EH (cell line): ENCODE measurements at regions not wholly inside any gene's neighbourhood (a gene's known extent, or its start where the extent isn't known, plus 50 kb on each side); places are given as distances from the start of the nearest gene placed in this dataset.

Experiments
- DNase-seq: peaks from one replicate; pipeline ENCODE4 v3.0.0-alpha.2; 2015; ENCODE audit warnings: low read depth

- no peak for DNase-seq
These were observed 734.3 kb downstream of the BRD1 start for GRCh38 chr22:49093192-49093880.

- DNase-seq, result no peak
These were observed 735.0 kb downstream of the BRD1 start for GRCh38 chr22:49092716-49093115.

GRCh38 chr22:49091917-49092545, 735.6 kb downstream of the BRD1 start:
- no peak for DNase-seq

- no peak for DNase-seq
These were observed 736.2 kb downstream of the BRD1 start for GRCh38 chr22:49091451-49091850.

GRCh38 chr22:49090853-49091135, 736.9 kb downstream of the BRD1 start:
- DNase-seq, result no peak

GRCh38 chr22:49090061-49090852, 737.4 kb downstream of the BRD1 start:
- no peak for DNase-seq

GRCh38 chr22:49088801-49089791, 738.6 kb downstream of the BRD1 start:
- no peak for DNase-seq

- no peak for DNase-seq
These were observed 739.7 kb downstream of the BRD1 start for GRCh38 chr22:49087716-49088601.

- no peak for DNase-seq
These were observed 740.5 kb downstream of the BRD1 start for GRCh38 chr22:49087198-49087597.

GRCh38 chr22:49086606-49087157, 741.0 kb downstream of the BRD1 start:
- DNase-seq, result no peak

GRCh38 chr22:49086181-49086580, 741.5 kb downstream of the BRD1 start:
- DNase-seq, result no peak

GRCh38 chr22:49084206-49084605, 743.5 kb downstream of the BRD1 start:
- no peak for DNase-seq

GRCh38 chr22:49083607-49084006, 744.1 kb downstream of the BRD1 start:
- DNase-seq, result no peak

GRCh38 chr22:49082451-49082850, 745.2 kb downstream of the BRD1 start:
- DNase-seq, result no peak

GRCh38 chr22:49081926-49082325, 745.7 kb downstream of the BRD1 start:
- DNase-seq, result no peak

- no peak for DNase-seq
These were observed 746.4 kb downstream of the BRD1 start for GRCh38 chr22:49081261-49081666.

- DNase-seq, result no peak
These were observed 747.0 kb downstream of the BRD1 start for GRCh38 chr22:49080631-49081030.

- DNase-seq, result no peak
These were observed 747.8 kb downstream of the BRD1 start for GRCh38 chr22:49079743-49080500.

- no peak for DNase-seq
These were observed 748.5 kb downstream of the BRD1 start for GRCh38 chr22:49079027-49079725.
